HUDEP-2 (cell line): ENCODE measurements at regions not wholly inside any gene's neighbourhood (a gene's known extent, or its start where the extent isn't known, plus 50 kb on each side); places are given as distances from the start of the nearest gene placed in this dataset.

Source experiments
- DNase-seq, 76 experiments: peaks; one replicate each; lab custom pipeline; 2025; ENCODE audit not compliant: unreplicated experiment in 76 of 76; lab: John Stamatoyannopoulos, UW

DNA sequence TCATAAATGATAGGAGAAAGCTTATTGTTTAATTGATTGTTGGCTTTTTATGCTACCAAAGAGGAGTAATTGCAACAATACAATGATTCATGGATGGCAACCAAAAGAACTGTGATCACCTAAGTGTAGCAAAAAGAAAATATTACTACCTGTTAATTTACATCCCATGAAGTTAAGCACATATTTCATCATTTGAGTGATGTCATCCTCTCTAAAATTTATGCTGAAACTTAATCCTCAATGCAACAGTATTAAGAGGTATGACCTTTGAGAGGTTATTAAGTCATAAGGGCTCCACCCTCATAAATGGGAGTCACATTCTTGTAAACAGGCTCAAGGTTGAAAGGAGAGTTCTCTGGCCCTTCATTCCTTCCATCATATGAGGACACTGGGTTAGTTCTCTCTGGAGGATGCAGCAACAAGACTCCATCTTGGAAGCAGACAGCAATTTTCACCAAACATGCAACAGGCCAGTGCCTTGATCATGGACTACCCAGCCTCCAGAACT lies 190.6 kb upstream of the GRIK2 start:
- no peak for DNase-seq

DNA sequence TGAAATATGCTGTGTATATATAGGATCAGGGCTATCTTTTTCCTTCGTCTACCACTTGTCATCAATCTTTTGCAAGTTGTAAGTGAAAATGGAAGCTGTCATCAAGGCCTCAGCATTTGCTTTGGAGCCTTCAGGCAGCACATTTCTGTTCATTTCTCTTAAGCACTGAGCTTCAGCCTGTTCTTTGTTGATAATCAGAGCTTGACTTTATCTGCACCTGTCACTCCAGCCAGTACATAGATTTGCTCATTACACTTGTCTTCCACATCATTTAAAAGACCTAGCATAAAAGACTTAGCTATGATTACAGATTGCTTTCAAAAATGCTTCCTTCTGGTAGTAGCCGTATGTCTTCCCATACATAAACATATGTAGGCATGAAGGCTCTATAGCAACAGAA lies 189.8 kb upstream of the GRIK2 start:
- DNase-seq: no peak

DNA sequence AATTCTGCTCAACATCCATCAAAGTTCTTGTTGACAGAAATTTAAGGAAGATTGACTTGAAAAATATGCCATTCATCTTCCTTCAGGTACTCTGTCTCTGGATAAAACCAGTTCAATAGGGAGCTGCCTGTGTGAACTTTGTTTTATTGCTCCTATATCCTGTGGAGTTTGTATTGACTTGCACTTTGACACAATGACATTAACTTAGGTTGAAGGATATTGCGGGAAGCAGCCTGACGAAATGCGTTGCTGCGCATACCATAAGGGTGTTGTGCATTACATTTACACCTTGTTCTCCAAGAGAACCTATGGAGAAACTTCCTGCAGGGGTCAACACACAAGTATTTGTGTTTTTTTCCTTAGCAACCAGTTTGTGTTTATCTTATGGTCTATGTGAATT lies 185.4 kb upstream of the GRIK2 start:
- no peak for DNase-seq

GRCh38 chr6:101212640-101213039 lies 180.9 kb upstream of the GRIK2 start:
- no peak for DNase-seq

DNA sequence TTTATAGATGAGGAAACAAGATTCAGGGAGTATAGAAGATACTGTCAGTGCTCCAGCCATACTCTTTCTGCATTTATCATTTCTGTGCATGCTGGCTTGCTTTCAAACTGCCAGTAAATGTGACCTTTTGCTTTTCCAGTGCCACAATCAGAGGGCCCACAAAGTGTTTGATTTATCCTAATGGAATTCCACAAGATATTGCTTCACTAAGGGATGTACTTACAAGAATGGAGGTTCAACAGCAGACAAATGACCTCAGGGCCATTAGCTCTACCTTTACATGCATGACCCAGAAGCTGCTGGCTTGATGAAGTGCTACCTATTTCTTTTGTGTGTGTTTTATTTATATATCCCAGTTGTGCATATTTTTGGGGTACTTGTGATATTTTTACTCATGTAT lies 171.5 kb upstream of the GRIK2 start:
- no peak for DNase-seq

DNA sequence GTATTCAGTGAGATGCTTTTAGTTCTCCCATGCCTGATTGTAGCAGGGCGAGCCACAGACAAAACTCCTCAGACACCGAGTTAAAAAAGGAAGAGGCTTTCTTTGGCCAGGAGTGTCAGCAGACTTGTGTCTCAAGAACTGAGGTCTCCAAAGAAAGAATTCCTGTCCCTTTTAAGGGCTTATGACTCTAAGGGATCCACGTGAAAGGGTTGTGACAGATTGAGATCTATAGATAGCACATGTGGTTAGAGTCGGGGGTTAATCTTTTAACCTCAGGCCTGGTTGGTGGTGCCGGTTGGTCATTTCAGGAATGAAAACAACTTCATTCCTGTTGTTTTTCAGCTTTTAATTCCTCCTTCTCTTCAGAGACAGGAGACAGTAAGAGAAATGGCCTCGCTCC lies 168.8 kb upstream of the GRIK2 start:
- no peak for DNase-seq

GRCh38 chr6:101226677-101227135 lies 166.8 kb upstream of the GRIK2 start:
- peak in 7 of 76 experiments; percentile 7 to 39 (median 12) for DNase-seq

GRCh38 chr6:101230866-101231265 lies 162.6 kb upstream of the GRIK2 start:
- DNase-seq: no peak

DNA sequence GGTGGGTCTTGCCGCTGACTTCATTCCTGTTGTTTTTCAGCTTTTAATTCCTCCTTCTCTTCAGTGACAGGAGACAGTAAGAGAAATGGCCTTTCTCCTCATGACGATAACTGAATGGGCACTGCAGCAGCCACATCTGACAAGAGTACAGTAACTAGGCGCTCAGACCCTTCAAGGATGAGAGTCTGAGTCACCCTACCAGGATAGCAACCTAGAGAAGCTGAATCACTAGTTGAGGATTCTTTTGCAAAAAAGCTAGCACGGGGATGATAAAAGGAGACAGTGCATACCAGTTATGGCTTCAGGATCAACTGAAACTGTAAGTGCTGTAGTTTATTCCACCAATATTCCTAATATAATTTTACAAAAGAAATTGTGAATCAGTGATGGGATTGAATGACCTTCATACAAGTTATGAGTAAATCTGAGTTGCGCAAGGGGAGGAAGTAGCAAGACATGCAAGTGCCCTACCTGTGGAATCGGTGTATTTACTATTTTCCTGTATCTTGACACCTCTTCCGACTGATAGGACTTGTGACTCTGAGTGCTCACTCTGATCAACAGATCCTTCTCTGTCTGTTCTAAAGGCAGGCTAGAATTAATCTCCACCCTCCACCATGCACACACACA lies 161.8 kb upstream of the GRIK2 start:
- no peak for DNase-seq

DNA sequence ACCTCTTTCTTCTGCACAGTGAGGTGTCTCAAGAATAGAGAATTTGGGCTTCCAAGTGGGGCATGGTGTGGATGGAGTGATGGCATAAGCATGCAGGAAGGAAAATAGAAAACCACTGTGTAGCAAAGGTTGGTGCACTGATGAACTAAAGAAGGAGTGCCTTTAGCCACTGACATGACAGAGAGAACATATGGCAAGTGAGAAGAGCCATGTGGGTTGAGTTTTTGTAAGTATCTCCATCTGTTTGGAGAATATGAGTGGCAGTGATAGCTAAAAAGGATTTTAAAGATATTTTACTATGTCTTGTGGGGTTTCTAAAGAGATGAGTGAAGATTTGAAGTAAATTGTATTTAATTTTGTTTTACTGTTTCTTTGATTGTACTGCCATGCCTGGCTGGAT lies 160.5 kb upstream of the GRIK2 start:
- DNase-seq: no peak

GRCh38 chr6:101236709-101237108 lies 156.8 kb upstream of the GRIK2 start:
- DNase-seq: no peak

- DNase-seq: no peak
Measured at GRCh38 chr6:101241442-101241841, 152.1 kb upstream of the GRIK2 start.

GRCh38 chr6:101249470-101249869 lies 144.0 kb upstream of the GRIK2 start:
- no peak for DNase-seq

- DNase-seq: no peak
Measured at GRCh38 chr6:101257163-101257562, 136.3 kb upstream of the GRIK2 start.

GRCh38 chr6:101259505-101259904 lies 134.0 kb upstream of the GRIK2 start:
- no peak for DNase-seq

DNA sequence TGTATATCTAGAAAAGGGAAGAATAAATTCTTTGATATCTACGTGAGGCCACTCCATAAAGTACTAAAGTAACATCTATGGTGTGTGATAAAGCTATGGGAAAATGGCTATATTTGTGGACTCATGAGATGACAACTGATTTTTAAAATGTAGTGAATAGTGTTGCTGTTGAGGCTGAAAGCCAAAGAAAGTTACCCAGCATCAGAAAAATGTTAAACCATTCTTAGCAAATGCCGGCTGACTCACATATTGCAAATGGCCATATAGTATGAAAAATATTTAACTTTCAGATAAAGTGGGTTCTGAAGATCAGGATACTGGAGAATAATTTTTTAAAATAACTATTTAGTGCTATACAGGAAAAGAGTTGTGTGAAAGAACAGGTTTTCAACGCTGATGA lies 129.9 kb upstream of the GRIK2 start:
- DNase-seq: no peak

DNA sequence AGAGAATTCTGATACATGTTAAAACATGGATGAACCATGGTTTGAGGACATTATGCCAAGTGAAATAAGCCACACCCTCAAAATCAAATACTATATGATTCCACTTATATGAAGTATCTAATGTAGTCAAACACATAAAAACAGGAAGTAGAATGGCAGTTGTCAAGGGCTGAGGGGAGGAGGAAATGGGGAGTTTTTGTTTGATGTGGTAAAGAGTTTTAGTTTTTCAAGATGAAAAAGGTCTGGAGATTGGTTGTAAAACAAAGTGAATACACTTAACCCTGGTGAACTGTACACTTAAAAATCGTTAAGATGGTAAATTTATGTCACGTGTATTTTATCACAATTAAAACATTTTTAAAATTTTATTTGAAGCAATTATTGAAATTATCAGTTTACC lies 127.4 kb upstream of the GRIK2 start:
- no peak for DNase-seq

- no peak for DNase-seq
Measured at GRCh38 chr6:101268541-101268940, 125.0 kb upstream of the GRIK2 start.

- peak in 1 of 76 experiments; percentile 1 for DNase-seq
Measured at GRCh38 chr6:101275251-101275650, 118.3 kb upstream of the GRIK2 start.

- no peak for DNase-seq
Measured at GRCh38 chr6:101276066-101276465, 117.4 kb upstream of the GRIK2 start.

DNA sequence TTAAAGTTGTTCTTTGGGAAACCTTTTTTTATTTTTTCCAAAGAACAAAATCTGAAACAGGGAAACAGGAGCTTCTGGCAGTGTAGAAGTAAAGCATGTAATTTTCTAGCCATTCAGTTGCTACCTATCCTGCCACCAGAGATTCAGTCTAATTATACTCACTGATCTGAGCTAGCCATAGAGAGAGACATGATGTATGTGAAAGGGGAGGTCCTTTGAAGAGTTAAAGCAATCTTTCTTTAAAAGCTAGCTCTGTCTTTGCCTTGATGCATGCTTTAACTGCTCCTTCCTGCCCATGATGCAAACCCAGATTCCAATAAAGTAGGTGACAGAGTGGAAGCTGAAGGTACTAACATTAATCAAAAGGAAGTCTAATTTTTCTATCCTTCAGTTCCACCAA lies 114.1 kb upstream of the GRIK2 start:
- no peak for DNase-seq

DNA sequence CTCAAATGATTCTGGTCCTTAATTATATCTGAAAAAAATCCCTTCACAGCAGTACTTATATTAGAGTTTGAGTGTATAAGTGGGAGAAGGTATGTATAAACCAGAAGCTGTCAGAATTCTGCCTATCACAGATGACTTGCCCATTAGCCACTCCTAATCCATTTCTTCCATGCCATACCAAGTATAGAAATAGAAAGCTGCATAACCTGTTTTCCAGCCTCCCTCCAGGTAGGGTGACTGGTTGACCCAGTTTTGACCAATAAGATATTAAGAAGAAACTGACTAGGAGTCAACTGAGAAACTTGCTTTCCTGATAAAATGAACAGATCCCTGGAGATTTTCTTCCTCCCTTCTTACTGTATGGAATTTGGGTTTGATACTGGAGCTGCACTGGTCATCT lies 112.2 kb upstream of the GRIK2 start:
- no peak for DNase-seq

DNA sequence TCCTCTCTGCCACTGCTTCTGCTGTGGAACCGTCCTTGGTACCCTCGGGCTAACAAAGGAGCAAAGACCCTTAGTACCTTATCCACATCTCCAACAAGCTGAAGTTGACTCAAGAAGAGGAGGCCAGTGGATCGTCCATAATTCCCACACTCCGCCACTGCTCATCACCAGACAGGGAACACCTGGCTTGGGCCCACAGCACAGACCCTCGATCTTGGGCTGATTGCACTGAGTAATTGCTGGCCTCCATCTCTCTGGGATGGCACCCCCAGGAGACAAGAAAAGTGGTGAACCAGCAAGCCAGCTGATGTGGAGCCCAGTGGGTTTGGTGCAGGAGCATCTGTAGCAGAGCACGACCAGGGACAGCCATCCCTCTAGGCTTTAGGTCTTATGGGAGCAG lies 109.4 kb upstream of the GRIK2 start:
- DNase-seq: no peak
